LNCaP clone FGC (cell line): ENCODE measurements at regions not wholly inside any gene's neighbourhood (a gene's known extent, or its start where the extent isn't known, plus 50 kb on each side); places are given as distances from the start of the nearest gene placed in this dataset.
"Not testable (repeated sequence)": the region's sequence is repeated elsewhere in the genome, so short reads cannot be mapped to it uniquely, and the experiment has no call there.

Experiments
- DNase-seq: peaks from one replicate; pipeline ENCODE4 v3.0.0-alpha.2; 2011; ENCODE audit warnings: low read depth
- H3K4me3 ChIP-seq: 2 replicates; pipeline ENCODE4 v1.5.1; 2011; ENCODE audit warnings: mild to moderate bottlenecking, low read depth, low read length, control low read depth
- CTCF ChIP-seq: IDR thresholded peaks from 2 replicates; pipeline ENCODE4 v1.5.1; 2012; ENCODE audit warnings: mild to moderate bottlenecking; ENCODE audit not compliant: control insufficient read depth, insufficient read depth; ENCODE audit errors: extremely low read depth

- no peak overlapping the region for H3K4me3 ChIP-seq
- no peak for TF ChIP-seq CTCF
- DNase-seq = no peak
Observed at GRCh38 chr20:25987073-25987927, 290.6 kb upstream of the ZNF337 start.

- no peak for DNase-seq
- H3K4me3 ChIP-seq = no peak overlapping the region
- no peak for TF ChIP-seq CTCF
Observed at GRCh38 chr20:25985597-25985996, 288.9 kb upstream of the ZNF337 start.

- no peak for DNase-seq
- H3K4me3 ChIP-seq = no peak overlapping the region
- no peak for TF ChIP-seq CTCF
Observed at GRCh38 chr20:25984933-25985332, 288.3 kb upstream of the ZNF337 start.

- H3K4me3 ChIP-seq, DNase-seq: not testable (repeated sequence)
Observed at GRCh38 chr20:25982701-25983100, 286.0 kb upstream of the ZNF337 start.

GRCh38 chr20:25978450-25979190 lies 282.0 kb upstream of the ZNF337 start:
- H3K4me3 ChIP-seq, DNase-seq: not testable (repeated sequence)

- not testable (repeated sequence) for H3K4me3 ChIP-seq, DNase-seq
Observed at GRCh38 chr20:25975816-25976215, 279.2 kb upstream of the ZNF337 start.

GRCh38 chr20:25965203-25965602 lies 268.6 kb upstream of the ZNF337 start:
- DNase-seq, H3K4me3 ChIP-seq: not testable (repeated sequence)

- H3K4me3 ChIP-seq, DNase-seq: not testable (repeated sequence)
Observed at GRCh38 chr20:25953876-25954275, 257.2 kb upstream of the ZNF337 start.

GRCh38 chr20:25935230-25935629 lies 238.6 kb upstream of the ZNF337 start:
- DNase-seq = not testable (repeated sequence)

GRCh38 chr20:25932806-25933205 lies 236.2 kb upstream of the ZNF337 start:
- DNase-seq, H3K4me3 ChIP-seq: not testable (repeated sequence)

More at GRCh38 chr20:25935230-25935629, 238.6 kb upstream of the ZNF337 start:
- H3K4me3 ChIP-seq = not testable (repeated sequence)

- DNase-seq, H3K4me3 ChIP-seq: not testable (repeated sequence)
Observed at GRCh38 chr20:25932170-25932569, 235.5 kb upstream of the ZNF337 start.

- DNase-seq, H3K4me3 ChIP-seq: not testable (repeated sequence)
Observed at GRCh38 chr20:25902321-25902720, 205.7 kb upstream of the ZNF337 start.

- DNase-seq, H3K4me3 ChIP-seq: not testable (repeated sequence)
Observed at GRCh38 chr20:25898663-25899062, 202.0 kb upstream of the ZNF337 start.

GRCh38 chr20:25879096-25879495 lies 182.4 kb upstream of the ZNF337 start:
- not testable (repeated sequence) for DNase-seq, H3K4me3 ChIP-seq

GRCh38 chr20:25868650-25868979 lies 172.0 kb upstream of the ZNF337 start:
- H3K4me3 ChIP-seq, DNase-seq: not testable (repeated sequence)
